SK-N-DZ (cell line): ENCODE measurements at regions not wholly inside any gene's neighbourhood (a gene's known extent, or its start where the extent isn't known, plus 50 kb on each side); places are given as distances from the start of the nearest gene placed in this dataset.

ENCODE experiments used
- DNase-seq: peaks from one replicate; pipeline ENCODE4 v3.0.0-alpha.2; 2015; ENCODE audit warnings: low spot score

DNA sequence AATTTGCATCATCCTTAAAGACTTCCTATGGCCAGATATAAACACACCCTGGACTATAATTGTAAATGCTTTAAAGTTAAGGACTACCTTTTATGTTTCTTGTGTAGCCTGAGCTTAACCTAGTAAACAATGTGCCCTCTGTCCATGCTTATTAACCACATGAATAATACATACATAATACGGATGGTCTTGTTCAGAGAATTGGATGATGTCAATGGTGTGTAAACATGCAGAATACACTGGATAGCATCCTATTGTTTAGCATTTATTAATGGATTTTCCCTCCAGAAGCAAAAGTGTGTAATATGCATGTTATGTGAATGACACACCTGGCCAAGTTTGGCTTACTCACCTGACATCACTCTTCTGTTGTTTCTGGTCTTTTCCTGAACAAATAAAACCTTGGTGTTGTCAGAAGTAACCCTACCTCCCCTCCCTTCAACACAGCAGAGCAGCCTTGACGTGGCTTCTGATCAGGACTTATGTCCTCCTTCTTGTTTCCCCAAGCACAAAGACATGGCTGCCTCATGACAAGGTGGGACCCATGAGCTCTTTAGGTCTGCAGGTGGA, 517.9 kb downstream of the MTRR start:
- DNase-seq = no peak

DNA sequence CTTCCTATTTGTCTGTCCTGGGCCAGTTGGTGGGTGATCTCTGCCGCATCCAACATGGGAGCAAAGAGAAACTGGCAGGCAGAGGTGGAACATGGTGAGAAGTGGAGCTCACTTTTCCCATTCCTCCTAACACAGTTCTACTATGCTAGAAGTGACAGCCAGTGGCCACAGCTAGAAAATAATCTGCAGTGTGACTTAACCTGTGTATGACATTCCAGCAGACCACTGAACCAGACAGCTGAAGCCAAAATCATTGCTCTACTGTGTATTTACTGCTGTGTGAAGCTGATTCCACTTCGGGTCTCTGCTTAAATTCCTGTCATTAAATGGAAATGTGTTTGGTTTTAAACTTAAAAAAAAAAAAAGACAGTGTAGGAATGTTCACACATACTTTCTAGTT, 523.0 kb downstream of the MTRR start:
- no peak for DNase-seq

DNA sequence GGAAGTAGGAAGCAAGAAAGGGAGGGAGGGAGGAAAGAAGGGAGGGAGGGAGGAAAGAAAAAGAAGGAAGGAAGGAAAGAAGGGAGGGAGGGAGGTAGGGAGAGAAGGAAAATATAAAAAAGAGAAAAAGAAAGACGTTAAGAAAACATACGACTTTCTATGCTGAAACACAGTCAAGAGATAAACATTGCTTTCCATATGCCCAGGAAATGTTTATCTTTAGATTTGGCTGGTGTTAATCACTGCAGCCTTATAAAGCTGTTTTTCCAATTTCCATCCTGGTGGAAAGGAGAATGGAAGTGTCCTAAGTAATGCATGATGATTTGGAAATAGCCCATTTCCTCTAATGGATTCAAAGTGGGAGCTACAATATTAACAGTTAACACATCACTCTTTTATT, 524.3 kb downstream of the MTRR start:
- no peak for DNase-seq

DNA sequence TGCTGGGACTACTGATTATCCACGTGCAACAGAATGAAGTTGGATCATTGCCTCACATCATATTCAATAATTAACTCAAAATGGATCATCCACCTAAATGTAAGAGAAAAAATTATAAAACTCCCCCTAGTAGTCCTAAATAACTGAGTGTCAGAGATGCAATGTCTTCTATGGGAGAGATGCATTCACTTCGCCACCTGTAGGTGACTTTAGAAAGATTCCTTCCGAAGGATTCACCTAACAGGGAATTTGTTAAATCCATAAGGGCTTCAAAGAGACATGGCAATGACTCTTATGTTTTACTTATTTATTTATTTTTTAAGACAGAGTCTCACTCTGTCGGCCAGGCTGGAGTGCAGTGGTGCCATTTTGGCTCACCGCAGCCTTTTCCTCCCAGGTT, 526.0 kb downstream of the MTRR start:
- no peak for DNase-seq

DNA sequence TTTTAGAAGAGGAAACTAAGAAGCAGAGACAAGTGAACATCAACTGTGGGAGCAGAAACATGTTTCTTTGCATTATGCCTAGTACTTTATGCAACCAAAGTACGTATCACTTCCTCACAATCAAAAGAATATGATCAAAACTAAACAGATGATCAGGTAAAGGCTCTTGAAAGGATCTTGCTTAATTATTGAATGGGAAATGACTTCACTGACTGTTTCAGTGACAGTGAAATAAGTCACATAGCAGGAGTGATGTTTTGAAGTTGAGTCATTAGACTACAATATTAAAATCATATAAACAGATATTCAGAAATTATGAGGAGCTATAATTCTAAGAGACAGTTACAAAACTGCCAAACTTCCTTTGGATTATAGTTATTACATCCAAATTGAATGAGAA, 527.3 kb downstream of the MTRR start:
- DNase-seq = no peak

DNA sequence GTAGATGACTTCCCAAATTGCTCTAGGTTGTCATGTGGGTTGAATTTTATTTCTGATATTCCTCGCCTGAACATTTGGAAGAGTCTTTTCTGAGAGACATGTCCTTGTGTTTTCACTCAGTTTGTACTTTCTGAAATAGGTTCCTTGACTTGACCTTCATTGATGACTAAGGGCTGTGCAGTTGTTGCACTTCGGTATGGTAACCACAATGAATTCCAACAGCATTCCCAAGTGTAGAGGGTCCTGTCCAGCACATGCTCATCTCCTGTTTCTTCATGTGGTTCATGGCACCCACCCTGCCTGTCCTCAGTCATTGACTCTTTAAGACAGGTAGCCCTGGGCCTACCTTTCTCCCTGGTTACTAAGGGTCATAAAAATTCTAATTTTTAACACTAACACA, 527.8 kb downstream of the MTRR start:
- no peak for DNase-seq

DNA sequence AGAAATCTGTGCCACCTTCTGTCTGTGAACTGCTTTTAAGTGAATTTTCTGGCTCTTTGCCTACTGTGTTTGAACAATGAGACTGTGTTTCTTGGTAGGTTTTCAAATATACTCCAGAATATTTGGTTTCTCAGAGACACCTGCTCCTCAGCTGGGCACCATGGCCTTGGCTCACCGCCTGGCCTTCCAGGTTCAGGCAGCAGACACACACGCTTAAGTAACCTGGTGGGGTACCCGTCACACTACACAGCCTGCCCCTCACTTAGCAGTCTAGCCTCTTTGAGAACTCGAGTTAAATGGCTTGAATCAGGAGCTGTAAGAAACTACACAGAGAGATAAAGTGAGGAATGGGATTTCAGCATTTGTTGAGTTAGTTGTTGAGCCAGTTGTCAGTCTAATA, 530.5 kb downstream of the MTRR start:
- no peak for DNase-seq

DNA sequence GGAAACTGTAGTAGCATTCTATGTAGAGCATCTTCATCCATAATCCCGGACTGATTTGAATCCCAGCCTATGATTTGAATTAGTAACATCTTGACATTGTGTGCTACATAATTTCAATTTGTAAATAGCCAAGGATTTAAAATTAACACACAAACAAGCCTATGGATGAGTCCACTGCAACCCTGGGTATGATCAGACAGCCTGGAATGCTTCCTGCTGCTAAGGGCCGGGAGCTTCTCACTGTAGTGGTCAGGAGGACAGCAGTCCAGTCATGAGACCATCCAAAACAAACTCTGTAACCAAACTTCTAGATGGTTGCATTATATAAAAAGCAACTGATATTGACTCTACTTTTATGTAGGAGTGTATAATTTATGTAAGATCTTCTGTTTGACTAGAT, 539.3 kb downstream of the MTRR start:
- DNase-seq = no peak

DNA sequence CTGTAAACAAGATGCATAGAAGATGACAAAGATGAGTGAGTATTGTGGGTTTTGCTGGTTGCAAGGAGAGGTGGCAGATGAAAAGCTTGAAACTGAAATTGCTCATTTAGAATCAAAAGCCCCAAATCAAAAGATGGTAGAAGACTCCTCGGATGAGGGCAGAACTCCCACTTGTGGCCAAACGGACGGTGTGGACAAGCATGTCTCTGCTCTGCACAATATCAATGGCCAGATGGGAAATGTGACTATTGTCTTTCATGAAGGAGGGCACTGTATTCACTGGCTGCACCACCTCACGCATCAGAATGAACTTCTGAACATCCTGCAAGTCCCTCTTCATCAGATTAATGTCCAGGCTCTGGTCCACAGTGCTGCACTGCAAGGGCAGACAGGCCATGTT, 541.7 kb downstream of the MTRR start:
- DNase-seq = no peak

DNA sequence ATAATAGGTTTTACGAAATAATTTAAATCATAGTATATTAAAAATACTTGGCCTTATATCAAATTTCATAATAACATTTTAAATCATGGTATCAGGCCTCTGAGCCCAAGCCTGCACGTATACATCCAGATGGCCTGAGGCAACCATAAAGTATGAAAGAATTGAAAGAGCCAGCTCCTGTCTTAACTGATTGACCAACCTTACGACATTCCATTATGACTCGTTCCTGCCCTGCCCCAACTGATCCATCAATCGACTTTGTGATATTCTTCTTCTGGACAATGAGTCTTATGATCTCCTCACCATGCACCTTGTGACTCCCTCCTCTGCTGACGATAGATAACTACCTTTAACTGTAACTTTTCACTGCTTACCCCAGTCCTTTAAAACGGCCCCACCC, 545.0 kb downstream of the MTRR start:
- no peak for DNase-seq

DNA sequence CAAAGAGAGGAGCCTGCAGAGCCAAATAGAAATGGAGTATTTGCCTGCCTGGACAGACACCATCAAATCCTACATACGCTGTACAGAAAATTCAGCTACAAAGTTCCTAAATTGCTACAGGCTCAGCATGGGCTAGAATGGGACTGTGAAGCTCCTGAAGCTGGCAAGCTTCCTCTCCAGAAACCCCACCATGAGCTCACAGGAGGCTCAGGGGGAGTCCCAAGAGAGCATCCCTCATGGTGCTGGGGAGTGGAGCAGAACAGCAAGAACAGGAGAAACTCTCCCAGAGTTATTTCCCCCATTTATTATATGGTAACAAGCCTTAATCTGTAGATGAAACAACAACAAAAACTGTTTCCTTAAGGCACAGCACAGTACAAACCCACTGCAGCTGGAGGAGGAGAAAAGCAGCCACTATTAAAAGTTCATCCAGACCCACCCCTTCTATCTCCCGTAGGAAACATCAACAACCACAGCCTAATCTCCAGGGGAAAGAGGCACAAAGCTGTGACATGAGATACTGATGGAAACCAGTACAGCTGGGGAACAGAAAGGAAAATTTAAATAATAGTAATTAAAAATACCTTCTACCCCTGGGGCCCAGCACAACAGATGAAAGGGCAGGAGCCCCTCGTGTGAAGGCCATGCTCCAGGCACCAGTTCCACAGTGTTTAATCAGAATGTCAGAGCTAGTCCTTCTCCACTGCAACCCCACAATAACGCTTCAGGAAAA, 548.5 kb downstream of the MTRR start:
- DNase-seq = no peak

DNA sequence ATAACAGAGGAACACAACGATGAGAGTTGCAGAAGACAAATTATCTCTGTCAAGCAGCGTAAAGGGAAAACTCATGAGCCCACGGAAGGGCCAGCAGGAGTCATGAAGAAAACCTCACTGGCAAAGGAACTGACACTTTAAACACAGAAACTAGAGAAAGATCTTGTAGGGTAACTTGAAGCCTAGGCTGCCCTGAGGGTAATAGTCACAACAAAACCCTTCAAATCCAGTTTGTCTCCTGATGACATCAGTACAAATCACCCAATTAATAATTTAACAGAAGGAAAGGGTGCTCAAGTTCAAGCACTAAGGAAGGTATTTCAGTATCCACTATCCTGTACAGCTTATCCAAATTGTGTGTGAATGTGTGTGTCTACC, 549.1 kb downstream of the MTRR start:
- DNase-seq = no peak

DNA sequence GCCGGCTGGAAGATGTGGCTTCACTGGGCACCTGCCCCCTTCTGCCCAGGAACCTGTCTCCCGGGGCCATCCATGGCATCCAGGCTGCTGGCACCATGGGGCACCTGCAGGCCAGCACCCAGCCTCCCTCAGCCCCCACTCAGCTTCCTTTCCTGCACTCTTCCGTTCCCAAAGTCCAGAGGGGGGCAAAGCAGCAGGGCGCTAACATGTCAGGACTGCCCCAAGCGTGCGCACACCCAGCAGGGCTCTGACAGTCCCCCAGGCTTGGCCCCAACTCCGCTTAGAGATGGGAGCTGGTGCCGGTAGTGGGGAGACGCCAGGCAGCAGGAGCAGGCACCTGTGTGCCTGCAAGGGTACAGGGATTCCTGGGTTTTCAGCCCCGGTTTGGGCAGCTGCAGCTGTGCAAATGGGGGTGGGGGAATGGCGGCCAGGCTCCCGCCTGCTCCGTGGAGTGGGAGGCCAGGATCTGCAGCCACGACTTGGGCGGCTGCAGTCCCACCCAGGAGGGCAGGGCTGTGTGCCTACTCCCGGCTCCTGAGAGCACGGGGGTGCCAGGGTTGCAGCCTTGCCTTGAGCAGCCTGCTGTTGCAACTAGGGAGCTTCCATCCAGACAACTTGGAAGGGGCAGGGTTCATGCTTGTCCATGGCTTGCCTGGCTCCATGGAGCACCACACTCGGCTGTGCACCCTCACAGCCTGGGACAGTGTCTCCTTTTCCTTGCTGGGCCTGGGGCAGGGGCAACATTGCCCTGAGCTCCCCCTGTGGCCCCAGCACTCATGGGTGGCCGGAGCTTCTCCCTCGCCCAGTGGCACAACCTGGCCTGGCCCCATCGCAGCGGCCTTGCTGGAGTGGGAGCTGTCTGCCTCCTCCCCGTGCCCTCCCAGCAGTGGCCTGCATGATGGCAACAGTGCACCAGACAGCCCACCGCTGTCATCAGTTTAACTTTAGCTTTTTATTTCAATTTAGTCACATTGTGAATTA, 561.1 kb downstream of the MTRR start:
- DNase-seq = no peak

DNA sequence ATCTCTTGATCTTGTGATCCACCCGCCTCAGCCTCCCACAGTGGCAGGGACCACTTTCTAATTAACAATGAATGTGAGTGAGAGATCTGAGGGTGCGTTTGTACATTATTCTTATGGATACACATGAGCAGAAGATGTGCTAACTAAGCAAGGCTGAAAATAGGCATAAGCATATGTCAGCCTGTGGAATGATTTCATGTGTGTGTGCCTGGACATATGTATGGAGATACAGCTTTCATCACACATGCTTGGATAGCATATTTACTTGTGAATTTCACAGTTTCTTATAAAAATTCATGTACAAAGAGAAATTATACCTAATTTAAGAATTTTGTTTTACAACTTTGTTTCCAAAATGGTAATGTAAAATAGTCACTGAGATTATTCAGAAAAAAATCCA, 565.6 kb downstream of the MTRR start:
- no peak for DNase-seq

DNA sequence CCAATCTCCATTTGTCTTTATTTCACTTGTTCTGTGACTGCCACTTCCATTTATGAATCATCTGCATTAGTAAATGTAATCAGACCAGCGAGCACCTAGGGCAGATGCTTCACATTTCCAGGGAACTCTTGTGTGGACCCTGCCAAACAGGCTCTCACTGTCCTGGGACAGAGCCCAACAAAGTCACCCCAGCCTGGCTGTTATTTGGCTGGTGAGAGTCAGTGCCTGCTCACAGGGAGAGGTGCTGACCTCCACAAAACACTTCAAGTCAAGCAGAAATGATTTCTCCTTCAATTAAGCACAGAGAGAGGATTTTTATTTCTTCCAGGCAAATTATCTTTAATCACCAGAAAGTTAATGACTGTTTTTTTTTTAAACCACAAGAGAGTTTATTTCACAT, 568.0 kb downstream of the MTRR start:
- no peak for DNase-seq

DNA sequence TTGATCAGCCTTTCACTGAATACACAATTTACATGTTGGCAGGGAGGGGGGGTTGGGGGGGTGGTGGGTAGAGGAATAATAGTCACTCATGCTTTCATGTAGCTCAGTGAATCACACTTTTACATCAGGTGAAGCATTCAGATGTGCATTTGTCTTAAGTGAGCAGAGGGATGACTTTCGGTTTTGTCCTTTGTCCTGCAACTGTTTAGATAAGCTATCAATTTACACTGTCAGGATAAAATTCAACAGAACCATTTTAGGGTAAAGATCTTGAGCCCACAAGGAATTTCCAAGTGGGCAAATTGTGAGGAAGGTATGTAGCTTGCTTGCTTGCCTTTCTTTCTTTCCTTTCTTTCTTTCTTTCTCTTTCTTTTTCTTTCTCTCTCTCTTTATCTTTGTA, 576.2 kb downstream of the MTRR start:
- no peak for DNase-seq

DNA sequence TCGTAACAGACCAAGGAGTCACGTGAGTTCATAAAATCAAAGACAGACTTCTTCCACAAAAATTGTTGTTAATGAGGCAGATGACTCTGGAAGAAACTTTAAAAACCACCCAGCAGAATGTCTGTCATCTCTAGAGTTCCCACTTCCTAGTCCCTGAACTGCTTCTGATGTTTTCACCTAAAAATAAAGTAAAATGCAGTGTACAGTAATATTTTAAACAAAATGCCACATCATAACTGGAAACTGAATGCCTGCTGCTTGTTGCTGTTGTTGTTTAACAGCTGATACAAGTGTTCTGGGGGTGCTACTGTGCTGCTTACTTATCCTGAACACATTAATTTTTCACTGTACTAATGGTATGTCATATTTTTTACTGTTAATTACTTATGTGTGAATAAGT, 577.2 kb downstream of the MTRR start:
- DNase-seq = no peak

DNA sequence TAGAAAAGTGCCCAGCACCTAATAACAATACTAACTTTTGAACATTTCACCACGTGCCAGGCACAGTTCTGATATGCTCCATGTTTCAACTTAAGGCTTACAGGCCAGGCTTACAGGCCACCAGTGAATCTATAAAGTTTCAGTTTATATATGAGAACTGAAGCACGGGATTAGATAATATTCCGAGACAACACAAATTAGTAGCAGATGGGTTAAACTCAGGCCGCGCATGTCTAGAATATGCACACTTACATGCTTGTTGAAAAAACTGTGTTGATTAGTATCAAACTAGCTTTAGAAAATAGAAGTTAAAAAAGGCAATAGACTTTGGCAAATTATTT, 587.9 kb downstream of the MTRR start:
- no peak for DNase-seq

DNA sequence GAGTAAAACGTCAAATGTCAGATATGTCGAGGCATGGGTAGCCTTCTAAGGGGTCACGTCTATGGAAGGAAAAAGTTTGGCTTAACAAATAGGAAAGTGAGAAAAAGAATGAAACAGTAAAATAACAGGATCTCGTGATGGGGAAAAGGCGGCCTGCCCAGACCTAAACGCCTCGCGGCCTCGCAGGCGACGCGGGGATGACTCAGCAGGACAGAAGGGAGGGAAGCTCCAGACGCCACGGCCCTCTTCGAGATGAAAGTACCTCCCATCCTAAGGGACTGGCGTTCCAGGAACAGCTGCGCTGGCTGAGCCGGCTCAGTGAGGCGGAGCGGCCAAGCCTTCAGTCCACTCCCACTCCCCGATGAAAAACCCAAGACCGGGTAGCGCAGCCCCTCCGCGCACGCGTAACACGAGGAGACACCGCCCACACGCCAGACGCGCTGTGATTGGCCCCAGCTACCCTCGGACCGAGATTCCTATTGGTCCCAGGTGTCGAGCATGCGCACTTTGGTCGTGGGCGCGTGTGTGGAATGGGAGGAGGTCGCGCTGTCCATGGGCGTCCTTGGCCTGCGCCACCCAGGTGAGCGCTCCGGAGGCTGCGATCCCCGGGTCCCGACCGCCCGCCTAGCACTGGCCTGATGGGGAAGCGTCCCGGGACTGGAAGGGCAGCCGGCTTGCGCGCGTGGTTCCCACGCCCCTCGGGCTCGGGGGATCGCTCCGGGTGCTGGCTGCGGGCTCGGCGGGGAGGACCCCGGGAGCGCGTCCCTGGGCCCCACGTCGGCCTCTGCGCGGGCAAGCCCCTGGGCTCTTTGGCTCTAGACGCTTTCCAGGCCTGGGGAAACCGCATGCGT, 588.5 kb downstream of the MTRR start:
- DNase-seq = peak; percentile 95

DNA sequence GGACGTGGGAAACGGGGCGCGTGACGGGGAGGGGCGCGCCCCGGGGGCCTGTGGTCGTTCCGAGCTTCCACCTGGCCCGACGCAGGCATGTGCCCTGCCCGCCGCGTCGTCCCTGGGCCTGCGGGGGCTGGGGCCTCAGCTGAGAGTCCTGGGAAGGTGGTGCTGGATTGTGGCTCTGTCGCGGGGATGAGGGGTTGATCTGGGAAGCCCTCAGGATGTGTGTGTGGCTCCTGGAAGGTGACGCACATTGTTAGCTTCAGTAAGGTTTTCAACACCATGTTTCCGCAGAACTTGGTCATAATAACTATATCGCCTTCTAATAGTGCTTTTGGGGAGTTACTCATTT, 589.1 kb downstream of the MTRR start:
- DNase-seq = peak; percentile 15

DNA sequence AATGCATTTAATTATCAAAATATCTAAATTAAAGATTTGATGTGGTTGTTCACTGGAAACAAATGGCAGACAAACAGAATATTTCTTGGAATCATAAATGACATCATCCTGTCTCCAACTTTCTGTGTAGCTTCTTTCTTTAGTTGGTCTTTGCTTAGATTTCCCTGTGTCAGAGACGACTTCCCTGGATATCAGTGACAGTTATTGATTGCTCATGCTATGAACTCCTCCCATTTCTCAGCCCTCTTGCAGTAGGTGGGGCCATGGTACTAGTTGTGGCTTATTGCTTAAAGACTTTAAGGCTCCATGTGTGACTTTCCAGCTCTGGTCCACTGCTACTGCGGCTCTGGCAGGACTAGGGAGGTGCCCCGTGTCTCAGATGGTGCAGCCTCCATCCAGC, 592.6 kb downstream of the MTRR start:
- DNase-seq = no peak

DNA sequence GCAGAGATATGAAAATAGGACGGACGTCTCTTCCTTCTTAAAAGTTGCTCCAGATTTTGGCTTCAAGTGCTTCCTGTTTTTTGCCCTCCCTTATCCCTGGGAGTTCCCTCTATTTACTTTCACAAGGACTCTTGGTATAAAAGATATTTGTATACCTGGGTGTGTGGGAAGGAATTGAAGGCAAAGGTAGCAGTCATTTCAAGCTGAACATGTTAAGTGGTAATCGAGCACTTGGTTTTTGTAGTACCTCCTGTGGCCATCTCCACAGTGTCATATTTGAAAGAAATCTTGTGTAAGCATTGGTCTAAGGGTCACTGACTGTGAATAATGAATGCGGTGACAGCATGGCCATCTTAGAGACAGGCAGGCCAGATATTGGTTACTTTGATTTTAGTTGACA, 593.6 kb downstream of the MTRR start:
- DNase-seq = no peak
